ENCODE measurements at regions not wholly inside any gene's neighbourhood (a gene's known extent, or its start where the extent isn't known, plus 50 kb on each side); places are given as distances from the start of the nearest gene placed in this dataset.
A peak's percentile ranks its signal among the peaks of the same experiment; 100 is the strongest.

DNA sequence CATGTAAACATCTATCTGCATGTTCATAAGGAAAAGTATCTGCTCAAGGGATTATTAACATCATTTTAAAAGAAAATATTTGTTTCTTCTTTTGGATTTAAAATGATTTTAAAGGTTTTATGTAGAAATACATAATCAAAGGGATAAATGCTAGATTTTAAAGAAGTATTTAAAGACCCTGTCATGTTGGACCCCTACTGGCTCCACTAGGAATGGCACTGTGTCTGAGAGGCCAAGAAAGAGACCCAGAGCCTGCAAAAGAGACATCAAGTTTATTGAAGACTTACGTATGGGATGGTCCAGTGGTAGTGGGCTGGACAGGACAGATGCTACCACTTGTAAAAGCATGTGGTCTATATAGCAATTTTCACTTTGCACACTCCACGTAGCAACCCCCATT, 78.7 kb upstream of the PCDH18 start:
- TF ChIP-seq CTCF (IDR thresholded peaks at IDR 0.05 in 8 of 11, conservative IDR thresholded peaks at IDR 0.05 in 3 of 11) (peak in 2 of 11 experiments; percentile 9 to 15), POLR2A (IDR thresholded peaks at IDR 0.05) (no peak)
